HG03432 (cell line): ENCODE measurements at regions not wholly inside any gene's neighbourhood (a gene's known extent, or its start where the extent isn't known, plus 50 kb on each side); places are given as distances from the start of the nearest gene placed in this dataset.
"Not testable (repeated sequence)": the region's sequence is repeated elsewhere in the genome, so short reads cannot be mapped to it uniquely, and the experiment has no call there.

Source experiments
- ATAC-seq: cut with Tn5 transposase; IDR thresholded peaks from one replicate; pipeline ENCODE4 v1.9.1; 2021; ENCODE audit warnings: mild to moderate bottlenecking, moderate library complexity; ENCODE audit not compliant: unreplicated experiment

GRCh38 chr2:215667585-215668377, 231.9 kb upstream of the FN1 start:
- no peak for ATAC-seq

GRCh38 chr2:215664847-215665525, 229.1 kb upstream of the FN1 start:
- ATAC-seq: peak; percentile 91

- no peak for ATAC-seq
Observed at GRCh38 chr2:215662715-215663114, 226.8 kb upstream of the FN1 start.

GRCh38 chr2:215660687-215661086, 224.8 kb upstream of the FN1 start:
- no peak for ATAC-seq

GRCh38 chr2:215659650-215660049, 223.8 kb upstream of the FN1 start:
- no peak for ATAC-seq

GRCh38 chr2:215658635-215659305, 222.9 kb upstream of the FN1 start:
- no peak for ATAC-seq

- ATAC-seq: no peak
Observed at GRCh38 chr2:215657844-215658243, 222.0 kb upstream of the FN1 start.

GRCh38 chr2:215654148-215654819, 218.4 kb upstream of the FN1 start:
- no peak for ATAC-seq

- no peak for ATAC-seq
Observed at GRCh38 chr2:215653344-215654030, 217.6 kb upstream of the FN1 start.

- no peak for ATAC-seq
Observed at GRCh38 chr2:215652388-215652787, 216.5 kb upstream of the FN1 start.

- ATAC-seq: no peak
Observed at GRCh38 chr2:215651412-215651811, 215.5 kb upstream of the FN1 start.

- ATAC-seq: no peak
Observed at GRCh38 chr2:215644233-215644897, 208.5 kb upstream of the FN1 start.

- ATAC-seq: no peak
Observed at GRCh38 chr2:215638687-215639086, 202.8 kb upstream of the FN1 start.

- ATAC-seq: no peak
Observed at GRCh38 chr2:215637651-215638050, 201.8 kb upstream of the FN1 start.

- ATAC-seq: no peak
Observed at GRCh38 chr2:215636816-215637215, 200.9 kb upstream of the FN1 start.

GRCh38 chr2:215635788-215636139, 199.9 kb upstream of the FN1 start:
- ATAC-seq: no peak

GRCh38 chr2:215635071-215635787, 199.4 kb upstream of the FN1 start:
- no peak for ATAC-seq

- no peak for ATAC-seq
Observed at GRCh38 chr2:215633360-215633759, 197.5 kb upstream of the FN1 start.

- no peak for ATAC-seq
Observed at GRCh38 chr2:215631696-215632095, 195.8 kb upstream of the FN1 start.

GRCh38 chr2:215630796-215631195, 194.9 kb upstream of the FN1 start:
- ATAC-seq: not testable (repeated sequence)
